Keratinocyte (primary cell): ENCODE measurements at regions not wholly inside any gene's neighbourhood (a gene's known extent, or its start where the extent isn't known, plus 50 kb on each side); places are given as distances from the start of the nearest gene placed in this dataset.

Experiments
- EZH2 ChIP-seq: IDR thresholded peaks from one replicate; pipeline ENCODE4 v1.6.1; 2012; ENCODE audit warnings: inconsistent platforms, mild to moderate bottlenecking, low read length, moderate library complexity
- TF ChIP-seq, protein P1 (sequence below), 3 experiments: IDR thresholded peaks in 1 of 3; conservative IDR thresholded peaks in 1 of 3; optimal IDR thresholded peaks in 1 of 3; 2 replicates in 2 of 3; 3 replicates in 1 of 3; pipeline versions ENCODE3 to v1.5.1; 2011; ENCODE audit warnings: low read length in 3 of 3, mild to moderate bottlenecking in 3 of 3, moderate library complexity in 2 of 3, control low read depth in 1 of 3, inconsistent platforms in 1 of 3; ENCODE audit not compliant: insufficient read depth in 2 of 3; ENCODE audit errors: extremely low read depth in 1 of 3

DNA sequence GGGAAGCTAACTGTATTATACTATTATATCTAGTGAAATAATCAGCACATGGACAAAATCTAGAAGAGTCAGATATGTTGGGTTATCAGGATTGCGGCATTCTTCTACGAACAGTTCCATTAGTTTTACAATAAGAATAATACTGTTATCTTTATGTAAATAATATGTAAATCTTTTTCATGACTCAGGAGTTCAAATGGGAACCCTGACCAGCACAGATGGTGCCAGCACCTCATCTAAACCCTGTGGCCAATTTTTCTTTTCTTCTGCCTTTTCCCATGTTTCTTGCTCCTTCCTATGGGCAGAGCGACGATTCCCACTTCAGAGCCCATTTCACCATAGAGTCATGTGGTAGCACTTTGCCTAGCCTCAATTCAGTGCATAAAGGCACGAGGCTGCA is 68.4 kb upstream of the CYP2D6 start:
- no peak for TF ChIP-seq EZH2
- TF ChIP-seq, protein P1, sequence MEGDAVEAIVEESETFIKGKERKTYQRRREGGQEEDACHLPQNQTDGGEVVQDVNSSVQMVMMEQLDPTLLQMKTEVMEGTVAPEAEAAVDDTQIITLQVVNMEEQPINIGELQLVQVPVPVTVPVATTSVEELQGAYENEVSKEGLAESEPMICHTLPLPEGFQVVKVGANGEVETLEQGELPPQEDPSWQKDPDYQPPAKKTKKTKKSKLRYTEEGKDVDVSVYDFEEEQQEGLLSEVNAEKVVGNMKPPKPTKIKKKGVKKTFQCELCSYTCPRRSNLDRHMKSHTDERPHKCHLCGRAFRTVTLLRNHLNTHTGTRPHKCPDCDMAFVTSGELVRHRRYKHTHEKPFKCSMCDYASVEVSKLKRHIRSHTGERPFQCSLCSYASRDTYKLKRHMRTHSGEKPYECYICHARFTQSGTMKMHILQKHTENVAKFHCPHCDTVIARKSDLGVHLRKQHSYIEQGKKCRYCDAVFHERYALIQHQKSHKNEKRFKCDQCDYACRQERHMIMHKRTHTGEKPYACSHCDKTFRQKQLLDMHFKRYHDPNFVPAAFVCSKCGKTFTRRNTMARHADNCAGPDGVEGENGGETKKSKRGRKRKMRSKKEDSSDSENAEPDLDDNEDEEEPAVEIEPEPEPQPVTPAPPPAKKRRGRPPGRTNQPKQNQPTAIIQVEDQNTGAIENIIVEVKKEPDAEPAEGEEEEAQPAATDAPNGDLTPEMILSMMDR (optimal IDR thresholded peaks at IDR 0.05 in 1 of 3, IDR thresholded peaks at IDR 0.05 in 1 of 3, conservative IDR thresholded peaks at IDR 0.05 in 1 of 3; ENCODE audit: extremely low read depth in 1 of 3, insufficient read depth in 2 of 3, low read length in 3 of 3) = no peak
